IMR-90 (cell line): ENCODE measurements at regions not wholly inside any gene's neighbourhood (a gene's known extent, or its start where the extent isn't known, plus 50 kb on each side); places are given as distances from the start of the nearest gene placed in this dataset.

Experiments
- BHLHE40 ChIP-seq: fragments of 150-350 bp; IDR thresholded peaks from 2 replicates; pipeline ENCODE4 v1.6.1; 2016; ENCODE audit warnings: mild to moderate bottlenecking, low read depth, low read length
- CTCF ChIP-seq: conservative IDR thresholded peaks from 2 replicates; pipeline ENCODE4 v1.5.1; 2012; ENCODE audit warnings: mild to moderate bottlenecking, low read depth, low read length, improper control_type of control experiment
- MAZ ChIP-seq: IDR thresholded peaks from 2 replicates; pipeline ENCODE4 v1.6.1; 2012; ENCODE audit warnings: low read depth, mild to moderate bottlenecking, low read length, improper control_type of control experiment, moderate library complexity, borderline replicate concordance
- POLR2A ChIP-seq: IDR thresholded peaks from 2 replicates; pipeline ENCODE4 v1.6.1; 2012; ENCODE audit warnings: mild to moderate bottlenecking, low read depth, low read length
- RFX5 ChIP-seq: IDR thresholded peaks from 2 replicates; pipeline ENCODE4 v1.8.0; 2012; ENCODE audit warnings: low read depth, mild to moderate bottlenecking, low read length, moderate library complexity
- SMC3 ChIP-seq: fragments of 150-350 bp; IDR thresholded peaks from 2 replicates; pipeline ENCODE4 v1.6.1; 2016; ENCODE audit warnings: low read depth, mild to moderate bottlenecking, antibody characterized with exemption, low read length, moderate library complexity

- no peak for TF ChIP-seq CTCF
- peak; percentile 48; the same call in 1 of the 2 replicates for TF ChIP-seq MAZ
- TF ChIP-seq POLR2A: peak; percentile 58; the same call in 1 of the 2 replicates
- TF ChIP-seq BHLHE40: peak; percentile 73; the same call in 1 of the 2 replicates
- peak; percentile 15 for TF ChIP-seq SMC3
- no peak for TF ChIP-seq RFX5
Observed at GRCh38 chr2:237223201-237223861, 137.6 kb downstream of the COPS8 start.
